ENCODE measurements at regions not wholly inside any gene's neighbourhood (a gene's known extent, or its start where the extent isn't known, plus 50 kb on each side); places are given as distances from the start of the nearest gene placed in this dataset.

GRCh38 chr7:67777119-67777518 is 780.5 kb downstream of the TYW1 start:
- DNase-seq = no peak

- DNase-seq = no peak
Observed at GRCh38 chr7:67781841-67782240, 785.2 kb downstream of the TYW1 start.

- DNase-seq = no peak
Observed at GRCh38 chr7:67786021-67786420, 789.4 kb downstream of the TYW1 start.

GRCh38 chr7:67788669-67789068 is 792.0 kb downstream of the TYW1 start:
- no peak for DNase-seq

GRCh38 chr7:67791918-67792317 is 795.3 kb downstream of the TYW1 start:
- DNase-seq = no peak

- no peak for DNase-seq
Observed at GRCh38 chr7:67794544-67794943, 797.9 kb downstream of the TYW1 start.

- no peak for DNase-seq
Observed at GRCh38 chr7:67803789-67804188, 807.2 kb downstream of the TYW1 start.

GRCh38 chr7:67805921-67806471 is 809.4 kb downstream of the TYW1 start:
- DNase-seq = no peak

GRCh38 chr7:67807826-67808225 is 811.2 kb downstream of the TYW1 start:
- no peak for DNase-seq

GRCh38 chr7:67809586-67809985 is 813.0 kb downstream of the TYW1 start:
- no peak for DNase-seq

- DNase-seq = no peak
Observed at GRCh38 chr7:67813621-67814292, 817.1 kb downstream of the TYW1 start.

GRCh38 chr7:67817481-67817880 is 820.8 kb downstream of the TYW1 start:
- no peak for DNase-seq

- no peak for DNase-seq
Observed at GRCh38 chr7:67821116-67821515, 824.5 kb downstream of the TYW1 start.

- DNase-seq = no peak
Observed at GRCh38 chr7:67823345-67823744, 826.7 kb downstream of the TYW1 start.

- no peak for DNase-seq
Observed at GRCh38 chr7:67825356-67825755, 828.7 kb downstream of the TYW1 start.

- DNase-seq = no peak
Observed at GRCh38 chr7:67841896-67842295, 845.3 kb downstream of the TYW1 start.

- DNase-seq = no peak
Observed at GRCh38 chr7:67842571-67842970, 845.9 kb downstream of the TYW1 start.

GRCh38 chr7:67843001-67843565 is 846.5 kb downstream of the TYW1 start:
- DNase-seq = no peak

- no peak for DNase-seq
Observed at GRCh38 chr7:67843615-67844014, 847.0 kb downstream of the TYW1 start.

GRCh38 chr7:67847092-67847787 is 850.6 kb downstream of the TYW1 start:
- DNase-seq = no peak

GRCh38 chr7:67854221-67855178 is 857.9 kb downstream of the TYW1 start:
- no peak for DNase-seq

GRCh38 chr7:67855322-67855721 is 858.7 kb downstream of the TYW1 start:
- DNase-seq = no peak

GRCh38 chr7:67856046-67856445 is 859.4 kb downstream of the TYW1 start:
- DNase-seq = no peak
